GM23248 (cell line): ENCODE measurements at regions not wholly inside any gene's neighbourhood (a gene's known extent, or its start where the extent isn't known, plus 50 kb on each side); places are given as distances from the start of the nearest gene placed in this dataset.
"Not testable (repeated sequence)": the region's sequence is repeated elsewhere in the genome, so short reads cannot be mapped to it uniquely, and the experiment has no call there.

Experiments used
- DNase-seq: peaks from one replicate; pipeline ENCODE4 v3.0.0-alpha.2; 2015
- H2AFZ ChIP-seq: fragments of 200-600 bp; sonication (generic); 2 replicates; pipeline ENCODE4 v1.6.1; 2016; ENCODE audit warnings: antibody characterized with exemption
- H3F3A ChIP-seq: fragments of 200-600 bp; sonication (generic); 2 replicates; pipeline ENCODE4 v1.6.1; 2016; ENCODE audit warnings: mild to moderate bottlenecking, antibody characterized with exemption, mixed run types; ENCODE audit not compliant: insufficient read depth
- H3K27ac ChIP-seq: fragments of 200-600 bp; sonication (generic); 2 replicates; pipeline ENCODE4 v1.5.1; 2016; ENCODE audit warnings: mild to moderate bottlenecking
- H3K27me3 ChIP-seq: fragments of 200-600 bp; sonication (generic); replicated peaks from 2 replicates; pipeline ENCODE4 v1.6.1; 2016; ENCODE audit warnings: mild to moderate bottlenecking; ENCODE audit not compliant: insufficient read depth
- H3K36me3 ChIP-seq: fragments of 200-600 bp; sonication (generic); 2 replicates; pipeline ENCODE4 v1.6.1; 2016; ENCODE audit warnings: low read depth, mild to moderate bottlenecking
- H3K4me1 ChIP-seq: fragments of 200-600 bp; sonication (generic); 2 replicates; pipeline ENCODE4 v1.6.1; 2016; ENCODE audit warnings: mild to moderate bottlenecking; ENCODE audit not compliant: insufficient read depth
- H3K4me2 ChIP-seq: fragments of 200-600 bp; sonication (generic); one replicate; pipeline ENCODE4 v1.6.1; 2016; ENCODE audit warnings: mild to moderate bottlenecking; ENCODE audit not compliant: unreplicated experiment
- H3K4me3 ChIP-seq: fragments of 200-600 bp; sonication (generic); 2 replicates; pipeline ENCODE4 v1.5.1; 2016; ENCODE audit warnings: mild to moderate bottlenecking
- H3K79me2 ChIP-seq: fragments of 200-600 bp; sonication (generic); 2 replicates; pipeline ENCODE4 v1.6.1; 2016; ENCODE audit warnings: mild to moderate bottlenecking; ENCODE audit not compliant: insufficient read depth
- H3K9ac ChIP-seq: fragments of 200-600 bp; sonication (generic); 2 replicates; pipeline ENCODE4 v1.6.1; 2016; ENCODE audit warnings: mild to moderate bottlenecking
- H3K9me2 ChIP-seq: fragments of 200-600 bp; sonication (generic); 2 replicates; pipeline ENCODE4 v1.6.1; 2016; ENCODE audit warnings: mixed run types, mild to moderate bottlenecking, moderate library complexity; ENCODE audit not compliant: insufficient read depth
- H3K9me3 ChIP-seq: fragments of 200-600 bp; sonication (generic); one replicate; pipeline ENCODE4 v1.6.1; 2017; ENCODE audit warnings: low read depth
- H4K20me1 ChIP-seq: fragments of 200-600 bp; sonication (generic); 2 replicates; pipeline ENCODE4 v1.6.0; 2016; ENCODE audit not compliant: insufficient read depth
- EZH2 ChIP-seq: fragments of 200-600 bp; sonication (generic); IDR thresholded peaks from 2 replicates; pipeline ENCODE4 v1.6.1; 2018; ENCODE audit warnings: antibody characterized with exemption, mild to moderate bottlenecking; ENCODE audit not compliant: insufficient read depth, poor library complexity, severe bottlenecking
- EZH2phosphoT487 ChIP-seq: fragments of 200-600 bp; sonication (generic); IDR thresholded peaks from 2 replicates; pipeline ENCODE4 v1.6.1; 2018; ENCODE audit warnings: antibody characterized with exemption, moderate library complexity, mild to moderate bottlenecking, low read depth; ENCODE audit not compliant: insufficient read depth
- WGBS, 2 experiments: methylation state at CpG; one replicate each; pipeline ENCODE4 v1.1.6; 2015 to 2017; ENCODE audit warnings: low lambda C conversion rate in 2 of 2, low coverage in 1 of 2; ENCODE audit errors: missing lambda C conversion rate in 2 of 2; 5-methylcytosine and 5-hydroxymethylcytosine counted together
- in situ Hi-C: fragments of 300-500 bp; cut with MboI; formaldehyde crosslinking; loops from 2 replicates; pipeline ENCODE4 v1.15.0; 2020

- TF ChIP-seq EZH2 (no peak), EZH2phosphoT487 (no peak)
- no peaks in the 10 kb centered on the region for H3K9me3 ChIP-seq
- H3K79me2 ChIP-seq = no peaks in the 10 kb centered on the region
- H3K4me1 ChIP-seq = no peaks in the 10 kb centered on the region
- H4K20me1 ChIP-seq = no peaks in the 10 kb centered on the region
- no peak overlapping the region for H3K4me3 ChIP-seq
- in situ Hi-C loops = no loop called here
- no peak for DNase-seq
- H3K4me2 ChIP-seq = no peak overlapping the region
- no peak overlapping the region for H3K9ac ChIP-seq
- no peaks in the 10 kb centered on the region for H3K9me2 ChIP-seq
- no peak overlapping the region for H2AFZ ChIP-seq
- no peak overlapping the region for H3K27ac ChIP-seq
- H3K36me3 ChIP-seq = no peaks in the 10 kb centered on the region
- no peaks in the 10 kb centered on the region for H3K27me3 ChIP-seq
- no peaks in the 10 kb centered on the region for H3F3A ChIP-seq
Measured at GRCh38 chr4:151517896-151518295, 108.9 kb downstream of the FHIP1A start.

DNA sequence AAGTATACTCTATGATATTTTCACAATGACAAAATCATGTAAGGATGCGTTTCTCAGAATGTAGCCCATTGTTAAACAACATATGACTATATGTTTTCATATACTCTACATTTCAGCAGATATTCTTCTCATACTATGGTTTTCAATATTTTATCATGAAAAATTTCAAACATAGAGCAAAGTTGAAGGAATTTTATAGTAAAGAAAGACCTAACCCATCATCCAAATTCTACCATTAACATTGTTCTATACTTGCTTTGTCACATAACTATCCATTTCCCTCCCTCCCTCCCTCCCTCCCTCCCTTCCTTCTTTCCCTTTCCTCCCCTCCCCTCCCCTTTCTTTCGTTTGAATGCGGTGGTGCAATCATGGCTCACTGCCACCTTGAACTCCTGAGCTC lies 109.4 kb downstream of the FHIP1A start:
- H3K9me3 ChIP-seq = no peaks in the 10 kb centered on the region
- H3K9me2 ChIP-seq = no peaks in the 10 kb centered on the region
- no peaks in the 10 kb centered on the region for H3K36me3 ChIP-seq
- WGBS, 2 experiments = 41 to 49% methylated on average over 3 of the region's 3 CpGs
- DNase-seq = no peak
- no peak overlapping the region for H2AFZ ChIP-seq
- TF ChIP-seq EZH2phosphoT487 (no peak), EZH2 (no peak)
- no peaks in the 10 kb centered on the region for H4K20me1 ChIP-seq
- H3F3A ChIP-seq = no peaks in the 10 kb centered on the region
- no peak overlapping the region for H3K9ac ChIP-seq
- no peak overlapping the region for H3K4me3 ChIP-seq
- H3K4me1 ChIP-seq = no peaks in the 10 kb centered on the region
- in situ Hi-C loops = no loop called here
- no peak overlapping the region for H3K27ac ChIP-seq
- no peak overlapping the region for H3K4me2 ChIP-seq
- H3K27me3 ChIP-seq = no peaks in the 10 kb centered on the region
- no peaks in the 10 kb centered on the region for H3K79me2 ChIP-seq

- in situ Hi-C loops = no loop called here
- H3K79me2 ChIP-seq = no peaks in the 10 kb centered on the region
- TF ChIP-seq EZH2phosphoT487 = no peak
- TF ChIP-seq EZH2 = no peak
- no peak overlapping the region for H2AFZ ChIP-seq
- no peaks in the 10 kb centered on the region for H4K20me1 ChIP-seq
- H3K9me2 ChIP-seq = no peaks in the 10 kb centered on the region
- no peaks in the 10 kb centered on the region for H3K4me1 ChIP-seq
- DNase-seq = no peak
- H3K4me2 ChIP-seq = no peak overlapping the region
- no peaks in the 10 kb centered on the region for H3K27me3 ChIP-seq
- no peaks in the 10 kb centered on the region for H3F3A ChIP-seq
- no peak overlapping the region for H3K9ac ChIP-seq
- H3K27ac ChIP-seq = no peak overlapping the region
- WGBS, 2 experiments = 79 to 90% methylated on average over 2 of the region's 2 CpGs
- H3K4me3 ChIP-seq = no peak overlapping the region
- no peaks in the 10 kb centered on the region for H3K36me3 ChIP-seq
- H3K9me3 ChIP-seq = no peaks in the 10 kb centered on the region
Measured at GRCh38 chr4:151519728-151520415, 110.9 kb downstream of the FHIP1A start.

- TF ChIP-seq EZH2phosphoT487 (no peak), EZH2 (no peak)
- H3K4me1 ChIP-seq = no peaks in the 10 kb centered on the region
- H3K27me3 ChIP-seq = no peaks in the 10 kb centered on the region
- in situ Hi-C loops = no loop called here
- no peak for DNase-seq
- no peaks in the 10 kb centered on the region for H3K9me3 ChIP-seq
- WGBS, 2 experiments = 74 to 79% methylated on average over 4 of the region's 4 CpGs
- no peak overlapping the region for H3K4me3 ChIP-seq
- H3K36me3 ChIP-seq = no peaks in the 10 kb centered on the region
- H2AFZ ChIP-seq = no peak overlapping the region
- H3K4me2 ChIP-seq = no peak overlapping the region
- no peaks in the 10 kb centered on the region for H4K20me1 ChIP-seq
- no peaks in the 10 kb centered on the region for H3K79me2 ChIP-seq
- H3K9ac ChIP-seq = no peak overlapping the region
- H3K9me2 ChIP-seq = no peaks in the 10 kb centered on the region
- H3F3A ChIP-seq = no peaks in the 10 kb centered on the region
- no peak overlapping the region for H3K27ac ChIP-seq
Measured at GRCh38 chr4:151522866-151523519, 114.0 kb downstream of the FHIP1A start.

- 79 to 85% methylated on average over 2 of the region's 2 CpGs for WGBS, 2 experiments
- Histone ChIP-seq H3K4me3 (no peak overlapping the region), H2AFZ (no peak overlapping the region), H3K27ac (no peak overlapping the region), H3K9me3 (no peaks in the 10 kb centered on the region), H3K4me1 (no peaks in the 10 kb centered on the region), H3K4me2 (no peak overlapping the region), H3K79me2 (no peaks in the 10 kb centered on the region), H3K9ac (no peak overlapping the region), H3K36me3 (no peaks in the 10 kb centered on the region), H3K9me2 (no peaks in the 10 kb centered on the region), H3F3A (no peaks in the 10 kb centered on the region), H4K20me1 (no peaks in the 10 kb centered on the region), H3K27me3 (no peaks in the 10 kb centered on the region)
- DNase-seq = no peak
- TF ChIP-seq EZH2 = no peak
- no peak for TF ChIP-seq EZH2phosphoT487
- in situ Hi-C loops = no loop called here
Measured at GRCh38 chr4:151524610-151525009, 115.6 kb downstream of the FHIP1A start.

DNA sequence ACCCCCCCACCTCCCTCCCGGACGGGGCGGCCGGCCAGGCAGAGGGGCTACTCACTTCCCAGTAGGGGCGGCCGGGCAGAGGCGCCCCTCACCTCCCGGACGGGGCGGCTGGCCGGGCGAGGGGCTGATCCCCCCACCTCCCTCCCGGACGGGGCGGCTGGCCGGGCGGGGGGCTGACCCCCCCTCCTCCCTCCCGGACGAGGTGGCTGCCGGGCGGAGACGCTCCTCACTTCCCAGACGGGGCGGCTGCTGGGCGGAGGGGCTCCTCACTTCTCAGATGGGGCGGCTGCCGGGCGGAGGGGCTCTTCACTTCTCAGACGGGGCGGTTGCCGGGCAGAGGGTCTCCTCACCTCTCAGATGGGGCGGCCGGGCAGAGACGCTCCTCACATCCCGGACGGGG lies 117.5 kb downstream of the FHIP1A start:
- H3K9me2 ChIP-seq, H3F3A ChIP-seq, H3K4me2 ChIP-seq, H3K9ac ChIP-seq, H3K27ac ChIP-seq, H3K4me3 ChIP-seq, H3K36me3 ChIP-seq, H3K4me1 ChIP-seq, in situ Hi-C loops, H3K79me2 ChIP-seq, DNase-seq, H2AFZ ChIP-seq, H3K27me3 ChIP-seq, H4K20me1 ChIP-seq, H3K9me3 ChIP-seq: not testable (repeated sequence)
- 87% methylated on average over 21 of the region's 36 CpGs; no CpG with 5 or more reads in 1 of the 2 experiments for WGBS, 2 experiments
